ENCODE measurements at regions not wholly inside any gene's neighbourhood (a gene's known extent, or its start where the extent isn't known, plus 50 kb on each side); places are given as distances from the start of the nearest gene placed in this dataset.
"Not testable (repeated sequence)": the region's sequence is repeated elsewhere in the genome, so short reads cannot be mapped to it uniquely, and the experiment has no call there.

DNA sequence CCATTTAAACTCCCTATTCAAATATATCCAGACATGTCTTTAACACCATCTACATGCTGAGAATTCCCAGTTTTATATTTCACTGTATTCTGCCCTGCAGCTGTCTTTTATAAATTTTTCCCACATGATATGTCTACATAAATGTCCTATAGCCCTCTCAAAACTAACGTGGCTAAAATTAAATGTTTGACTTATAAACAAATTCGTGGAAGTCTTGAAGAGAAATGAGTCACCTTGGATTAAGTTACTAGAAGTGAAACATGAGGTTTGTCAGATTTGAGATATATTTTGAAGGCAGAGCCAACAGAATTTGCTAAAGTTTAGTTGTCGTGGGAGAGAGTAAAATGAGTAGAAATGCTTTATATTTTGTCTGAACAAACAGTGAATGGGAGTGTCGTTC, 386.9 kb upstream of the CNTNAP2 start:
- no peak for ATAC-seq
- H3K27ac ChIP-seq = no peak overlapping the region
- no peaks in the 10 kb centered on the region for H3K4me1 ChIP-seq
- no peaks in the 10 kb centered on the region for H3K9me3 ChIP-seq
- intact Hi-C loops (cut with DNase I) = no loop called here
- H3K36me3 ChIP-seq = no peaks in the 10 kb centered on the region
- H3K27me3 ChIP-seq = no peaks in the 10 kb centered on the region
- DNase-seq = no peak
- TF ChIP-seq, protein P1, sequence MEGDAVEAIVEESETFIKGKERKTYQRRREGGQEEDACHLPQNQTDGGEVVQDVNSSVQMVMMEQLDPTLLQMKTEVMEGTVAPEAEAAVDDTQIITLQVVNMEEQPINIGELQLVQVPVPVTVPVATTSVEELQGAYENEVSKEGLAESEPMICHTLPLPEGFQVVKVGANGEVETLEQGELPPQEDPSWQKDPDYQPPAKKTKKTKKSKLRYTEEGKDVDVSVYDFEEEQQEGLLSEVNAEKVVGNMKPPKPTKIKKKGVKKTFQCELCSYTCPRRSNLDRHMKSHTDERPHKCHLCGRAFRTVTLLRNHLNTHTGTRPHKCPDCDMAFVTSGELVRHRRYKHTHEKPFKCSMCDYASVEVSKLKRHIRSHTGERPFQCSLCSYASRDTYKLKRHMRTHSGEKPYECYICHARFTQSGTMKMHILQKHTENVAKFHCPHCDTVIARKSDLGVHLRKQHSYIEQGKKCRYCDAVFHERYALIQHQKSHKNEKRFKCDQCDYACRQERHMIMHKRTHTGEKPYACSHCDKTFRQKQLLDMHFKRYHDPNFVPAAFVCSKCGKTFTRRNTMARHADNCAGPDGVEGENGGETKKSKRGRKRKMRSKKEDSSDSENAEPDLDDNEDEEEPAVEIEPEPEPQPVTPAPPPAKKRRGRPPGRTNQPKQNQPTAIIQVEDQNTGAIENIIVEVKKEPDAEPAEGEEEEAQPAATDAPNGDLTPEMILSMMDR (IDR thresholded peaks at IDR 0.05) = no peak
- H3K4me3 ChIP-seq = no peak overlapping the region

DNA sequence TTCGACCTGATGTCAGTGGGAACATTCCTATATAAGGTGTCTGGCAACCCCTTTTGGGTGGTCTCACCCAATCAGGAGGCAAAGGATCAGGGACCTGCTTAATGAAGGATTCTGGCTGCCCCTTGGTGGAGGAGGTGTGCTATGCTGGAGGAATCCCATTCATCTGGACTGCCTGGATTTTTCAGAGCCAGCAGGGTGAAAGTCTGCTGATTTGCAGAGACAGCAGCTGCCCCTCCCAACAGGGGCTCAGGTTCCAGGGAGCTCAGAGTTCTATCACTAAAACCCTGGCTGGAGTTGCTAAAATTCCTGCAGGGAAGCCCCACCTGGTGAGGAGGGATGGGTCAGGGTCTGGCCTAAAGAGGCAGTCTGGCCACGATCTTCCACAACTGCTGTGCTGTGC, 398.5 kb upstream of the CNTNAP2 start:
- intact Hi-C loops (cut with DNase I) = no loop called here
- ATAC-seq (no peak), DNase-seq (no peak)
- no peaks in the 10 kb centered on the region for H3K27me3 ChIP-seq
- TF ChIP-seq, protein P1 (IDR thresholded peaks at IDR 0.05) = no peak
- no peaks in the 10 kb centered on the region for H3K36me3 ChIP-seq
- no peaks in the 10 kb centered on the region for H3K4me1 ChIP-seq
- H3K4me3 ChIP-seq = no peak overlapping the region
- no peak overlapping the region for H3K27ac ChIP-seq
- H3K9me3 ChIP-seq = no peaks in the 10 kb centered on the region

DNA sequence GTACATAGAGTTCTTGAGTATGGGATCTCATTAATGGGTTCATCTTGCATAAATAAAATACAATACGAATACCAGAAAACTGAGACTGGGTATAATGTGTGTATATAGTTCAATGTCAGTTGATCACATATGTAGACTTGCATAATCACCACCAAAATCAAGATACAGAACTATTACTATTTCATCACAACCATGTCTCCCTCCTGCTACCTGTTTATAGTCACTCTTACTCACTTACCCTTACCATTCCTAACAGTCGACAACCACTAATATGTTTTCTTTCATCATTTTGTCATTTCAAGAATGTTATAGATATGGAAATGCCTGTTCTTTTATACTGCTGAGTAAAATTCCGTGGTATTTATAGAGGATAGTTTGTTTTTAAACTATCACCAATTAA, 416.1 kb upstream of the CNTNAP2 start:
- Histone ChIP-seq H3K4me1 (no peaks in the 10 kb centered on the region), H3K9me3 (no peaks in the 10 kb centered on the region), H3K4me3 (no peak overlapping the region), H3K36me3 (no peaks in the 10 kb centered on the region), H3K27ac (no peak overlapping the region), H3K27me3 (no peaks in the 10 kb centered on the region)
- ATAC-seq (no peak), DNase-seq (no peak)
- TF ChIP-seq, protein P1 (IDR thresholded peaks at IDR 0.05) = no peak
- intact Hi-C loops (cut with DNase I) = no loop called here

GRCh38 chr7:145698526-145699262, 417.9 kb upstream of the CNTNAP2 start:
- intact Hi-C loops (cut with DNase I) = no loop called here
- no peak overlapping the region for H3K27ac ChIP-seq
- no peaks in the 10 kb centered on the region for H3K36me3 ChIP-seq
- ATAC-seq (no peak), DNase-seq (no peak)
- no peaks in the 10 kb centered on the region for H3K4me1 ChIP-seq
- no peak overlapping the region for H3K4me3 ChIP-seq
- no peaks in the 10 kb centered on the region for H3K9me3 ChIP-seq
- TF ChIP-seq, protein P1 (IDR thresholded peaks at IDR 0.05) = no peak
- H3K27me3 ChIP-seq = no peaks in the 10 kb centered on the region

DNA sequence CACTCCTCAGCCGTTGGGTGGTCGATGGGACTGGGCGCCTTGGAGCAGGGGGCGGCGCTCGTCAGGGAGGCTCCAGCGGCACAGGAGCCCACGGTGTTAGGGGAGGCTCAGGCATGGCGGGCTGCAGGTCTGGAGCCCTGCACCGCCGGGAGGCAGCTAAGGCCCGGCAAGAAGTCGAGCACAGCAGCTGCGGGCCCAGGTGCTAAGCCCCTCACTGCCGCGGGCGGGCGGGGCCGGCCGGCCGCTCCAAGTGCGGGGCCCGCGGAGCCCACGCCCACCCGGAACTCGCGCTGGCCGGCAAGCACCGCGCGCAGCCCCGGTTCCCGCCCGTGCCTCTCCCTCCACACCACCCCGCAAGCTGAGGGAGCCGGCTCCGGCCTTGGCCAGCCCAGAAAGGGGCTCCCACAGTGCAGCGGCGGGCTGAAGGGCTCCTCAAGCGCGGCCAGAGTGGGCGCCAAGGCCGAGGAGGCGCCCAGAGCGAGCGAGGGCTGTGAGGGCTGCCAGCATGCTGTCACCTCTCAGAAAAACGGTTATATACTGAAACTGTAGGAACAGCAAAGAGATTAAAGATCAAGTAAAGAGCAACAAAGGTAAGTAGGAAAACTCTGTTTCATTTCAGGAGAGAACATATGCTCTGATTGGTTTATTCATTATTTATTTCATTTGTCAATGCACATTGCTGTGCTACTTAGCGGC, 419.0 kb upstream of the CNTNAP2 start:
- H3K9me3 ChIP-seq; H3K27ac ChIP-seq; H3K27me3 ChIP-seq; DNase-seq; H3K36me3 ChIP-seq; intact Hi-C loops (cut with DNase I); H3K4me3 ChIP-seq; ATAC-seq; H3K4me1 ChIP-seq: not testable (repeated sequence)

DNA sequence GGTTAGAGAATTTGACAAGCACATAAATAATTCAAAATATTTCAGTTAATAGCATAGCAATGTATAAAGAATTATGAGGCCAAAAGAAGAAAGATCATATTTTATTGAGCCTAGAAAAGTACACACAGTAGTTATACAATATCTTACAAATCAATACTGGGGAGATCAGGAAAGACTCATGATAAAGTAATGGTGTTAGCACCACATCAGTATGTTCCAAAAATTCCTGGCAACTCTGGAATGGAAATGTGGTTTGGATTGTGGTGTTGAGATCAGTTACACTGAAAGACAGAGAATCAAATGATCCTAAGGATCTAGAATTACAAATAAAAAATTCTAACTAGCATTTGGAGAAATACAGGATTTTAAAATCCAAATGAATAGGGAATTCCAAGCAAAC, 420.5 kb upstream of the CNTNAP2 start:
- intact Hi-C loops (cut with DNase I) = no loop called here
- no peak for ATAC-seq
- H3K4me1 ChIP-seq = no peaks in the 10 kb centered on the region
- DNase-seq = no peak
- H3K36me3 ChIP-seq = no peaks in the 10 kb centered on the region
- H3K27ac ChIP-seq = no peak overlapping the region
- H3K9me3 ChIP-seq = no peaks in the 10 kb centered on the region
- TF ChIP-seq, protein P1 (IDR thresholded peaks at IDR 0.05) = no peak
- no peaks in the 10 kb centered on the region for H3K27me3 ChIP-seq
- no peak overlapping the region for H3K4me3 ChIP-seq

All from upper lobe of right lung (tissue), 1 donor.